GM21367 (cell line): ENCODE measurements at regions not wholly inside any gene's neighbourhood (a gene's known extent, or its start where the extent isn't known, plus 50 kb on each side); places are given as distances from the start of the nearest gene placed in this dataset.

Experiments used
- ATAC-seq: cut with Tn5 transposase; IDR thresholded peaks from one replicate; pipeline ENCODE4 v1.9.1; 2021; ENCODE audit not compliant: unreplicated experiment

- ATAC-seq = no peak
These were observed 354.8 kb downstream of the ETS1 start for GRCh38 chr11:128232588-128232987.

DNA sequence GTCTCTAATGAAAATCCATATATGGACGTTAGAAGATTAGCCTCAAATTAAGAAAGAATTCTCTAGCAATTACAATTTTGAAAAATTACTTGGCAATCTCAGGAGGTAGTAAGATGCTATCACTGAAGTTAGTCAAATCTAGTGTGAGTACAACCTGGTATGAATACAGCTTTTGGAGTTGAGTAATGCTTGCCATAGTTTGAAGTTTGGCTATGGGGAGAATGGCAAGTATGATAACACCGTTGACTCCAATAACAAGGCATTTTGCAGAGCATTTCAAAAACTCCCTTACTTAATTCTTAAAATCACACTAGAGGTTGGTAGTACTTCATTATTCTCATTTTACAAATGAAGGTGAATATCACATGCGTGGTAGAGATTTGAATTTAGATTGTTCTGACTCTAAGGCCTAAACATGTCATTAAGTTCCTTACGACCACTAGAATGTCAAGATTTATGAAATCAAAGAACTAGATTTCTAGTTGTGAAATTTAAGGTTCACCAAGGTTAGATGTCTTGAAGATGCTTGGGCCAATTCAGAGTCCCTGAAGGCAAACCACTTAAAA lies 355.4 kb downstream of the ETS1 start:
- no peak for ATAC-seq

GRCh38 chr11:128227466-128227865 lies 359.9 kb downstream of the ETS1 start:
- ATAC-seq = no peak

DNA sequence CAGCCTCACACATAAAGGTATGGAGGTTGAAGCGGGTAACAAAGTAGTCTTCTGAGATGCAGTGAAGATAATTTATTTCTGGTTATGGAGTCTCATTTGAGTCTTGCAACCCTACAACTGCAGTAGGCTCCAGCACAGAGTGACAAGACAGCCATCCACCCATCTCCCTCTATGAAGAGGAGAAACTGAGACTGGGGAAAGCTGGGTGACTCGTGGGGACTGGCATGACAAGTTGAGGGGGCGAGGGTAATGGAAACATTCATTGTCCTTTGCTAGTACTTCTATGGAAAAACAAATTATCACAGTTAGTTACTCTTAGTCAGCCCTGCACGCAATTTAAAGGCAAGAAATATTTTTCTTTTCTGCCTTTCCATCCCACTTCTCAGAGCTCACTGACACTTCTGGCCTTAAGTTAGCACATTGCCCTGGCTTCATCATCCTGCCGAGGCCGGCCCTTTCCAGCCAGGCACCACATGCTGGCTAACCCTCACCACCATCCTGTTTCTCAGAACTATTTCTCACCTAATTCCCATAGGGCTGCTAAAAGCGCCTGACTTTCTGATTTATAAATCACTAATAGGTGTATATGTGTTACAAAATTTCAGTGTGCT lies 361.1 kb downstream of the ETS1 start:
- ATAC-seq = no peak

- no peak for ATAC-seq
These were observed 365.0 kb downstream of the ETS1 start for GRCh38 chr11:128222245-128222884.

GRCh38 chr11:128219731-128220120 lies 367.6 kb downstream of the ETS1 start:
- ATAC-seq = no peak

GRCh38 chr11:128216198-128216597 lies 371.2 kb downstream of the ETS1 start:
- no peak for ATAC-seq

GRCh38 chr11:128215238-128215882 lies 372.0 kb downstream of the ETS1 start:
- ATAC-seq = no peak

DNA sequence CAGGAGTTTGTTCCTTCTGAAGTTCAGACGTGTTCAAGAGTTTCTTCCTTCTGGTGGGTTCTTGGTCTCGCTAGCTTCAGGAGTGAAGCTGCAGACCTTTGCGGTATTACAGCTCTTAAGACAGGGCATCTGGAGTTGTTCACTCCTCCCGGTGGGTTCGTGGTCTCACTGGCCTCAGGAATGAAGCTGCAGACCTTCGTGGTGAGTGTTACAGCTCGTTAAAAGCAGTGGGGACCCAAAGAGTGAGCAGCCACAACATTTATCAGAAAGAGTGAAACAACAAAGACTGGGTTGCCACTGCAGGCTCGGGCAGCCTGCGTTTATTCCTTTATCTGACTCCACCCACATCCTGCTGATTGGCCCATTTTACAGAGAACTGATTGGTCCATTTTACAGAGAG lies 373.1 kb downstream of the ETS1 start:
- no peak for ATAC-seq

GRCh38 chr11:128213461-128213860 lies 373.9 kb downstream of the ETS1 start:
- no peak for ATAC-seq

- no peak for ATAC-seq
These were observed 375.0 kb downstream of the ETS1 start for GRCh38 chr11:128212324-128212723.

GRCh38 chr11:128210148-128210940 lies 377.0 kb downstream of the ETS1 start:
- ATAC-seq = no peak

GRCh38 chr11:128209138-128209435 lies 378.3 kb downstream of the ETS1 start:
- no peak for ATAC-seq

DNA sequence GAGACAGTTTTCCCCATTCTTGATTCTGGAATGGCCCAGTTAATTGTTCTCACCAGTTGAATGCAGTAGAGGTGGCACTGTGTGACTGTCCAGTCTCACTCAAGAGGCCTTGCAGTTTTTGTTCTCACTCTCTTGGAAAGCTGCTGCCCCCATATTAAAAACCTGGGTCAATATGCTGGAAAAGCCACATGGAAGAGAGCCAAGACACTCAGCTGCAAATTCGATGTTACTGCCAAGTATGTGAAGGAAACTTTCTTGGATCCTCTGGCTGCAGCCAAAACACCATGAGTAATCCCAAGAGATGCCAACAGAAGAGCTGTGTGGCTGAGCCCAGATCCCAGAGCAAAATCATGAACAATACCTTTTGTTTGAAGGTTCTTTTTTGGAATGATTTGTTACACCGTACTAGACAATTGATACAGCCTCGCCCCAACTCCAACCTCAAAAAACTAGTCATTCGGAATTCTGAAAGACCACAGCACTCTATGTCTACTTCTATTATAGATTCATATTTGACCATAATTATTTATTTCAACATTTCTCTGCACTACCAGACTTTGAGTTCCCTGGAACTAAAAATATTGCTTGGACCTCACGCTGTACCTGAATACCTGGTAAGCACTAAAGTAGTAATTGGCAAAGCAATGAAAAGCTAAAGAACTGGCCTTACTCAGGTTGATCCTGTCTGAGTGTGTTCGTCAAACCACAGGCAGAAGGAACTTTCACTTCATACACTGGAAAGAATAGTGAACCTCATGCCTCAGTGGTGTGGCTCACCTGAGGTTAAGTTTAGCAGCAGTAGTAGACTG lies 378.8 kb downstream of the ETS1 start:
- no peak for ATAC-seq

DNA sequence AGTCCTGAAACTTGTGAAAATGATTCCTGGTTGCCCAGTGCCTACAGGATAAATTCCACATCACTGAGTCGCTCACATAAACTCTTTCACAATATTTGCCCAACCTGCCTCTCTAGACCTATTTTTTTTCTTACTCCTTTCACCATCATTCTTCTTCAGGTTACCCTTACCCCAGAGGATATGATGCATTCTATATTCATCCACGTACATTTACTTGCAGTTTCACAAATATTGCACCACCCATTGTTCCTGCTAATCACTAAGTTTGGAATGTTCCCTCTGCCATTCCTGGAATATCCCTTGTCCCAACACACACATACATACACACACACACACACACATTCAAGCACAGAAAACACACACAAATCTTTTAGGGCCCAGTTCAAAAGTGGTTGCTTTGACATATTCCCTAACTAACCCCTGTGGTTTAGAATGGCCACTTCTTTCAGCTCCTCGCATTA lies 379.5 kb downstream of the ETS1 start:
- no peak for ATAC-seq

- no peak for ATAC-seq
These were observed 380.9 kb downstream of the ETS1 start for GRCh38 chr11:128206461-128206860.

DNA sequence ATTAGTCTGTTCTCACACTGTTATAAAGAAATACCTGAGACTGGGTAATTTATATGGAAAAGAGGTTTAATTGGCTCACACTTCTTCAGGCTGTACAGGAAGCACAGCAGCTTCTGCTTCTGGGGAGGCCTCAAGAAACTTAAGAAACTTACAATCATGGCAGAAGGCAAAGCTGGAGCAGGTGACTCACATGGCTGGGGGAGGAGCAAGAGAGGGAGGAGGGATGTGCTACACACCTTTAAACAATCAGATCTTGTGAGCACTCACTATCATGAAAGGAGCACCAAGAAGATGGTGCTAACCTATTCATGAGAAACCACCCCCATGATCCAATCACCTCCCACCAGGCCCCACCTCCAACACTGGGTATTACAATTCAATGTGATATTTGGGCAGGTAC lies 381.6 kb downstream of the ETS1 start:
- ATAC-seq = no peak

DNA sequence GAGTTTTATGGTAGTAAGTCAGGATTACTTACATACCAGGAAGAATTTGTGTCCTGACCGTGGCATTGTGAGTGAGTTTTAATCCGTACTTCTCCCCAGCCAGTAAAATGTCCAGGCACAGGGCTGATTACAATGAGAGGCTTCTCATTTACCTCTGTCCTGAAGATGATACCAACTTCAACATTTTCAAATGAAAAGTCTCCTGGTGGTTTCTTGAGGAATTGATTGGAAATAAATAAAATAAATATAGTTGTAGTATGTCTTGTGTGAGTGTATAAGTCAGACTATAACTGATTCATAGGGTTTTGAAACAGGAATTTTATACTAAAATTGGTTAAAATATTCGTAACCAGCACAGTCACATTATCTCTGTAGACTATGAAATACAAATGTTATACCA lies 382.5 kb downstream of the ETS1 start:
- ATAC-seq = no peak

GRCh38 chr11:128201801-128202200 lies 385.6 kb downstream of the ETS1 start:
- ATAC-seq = no peak

DNA sequence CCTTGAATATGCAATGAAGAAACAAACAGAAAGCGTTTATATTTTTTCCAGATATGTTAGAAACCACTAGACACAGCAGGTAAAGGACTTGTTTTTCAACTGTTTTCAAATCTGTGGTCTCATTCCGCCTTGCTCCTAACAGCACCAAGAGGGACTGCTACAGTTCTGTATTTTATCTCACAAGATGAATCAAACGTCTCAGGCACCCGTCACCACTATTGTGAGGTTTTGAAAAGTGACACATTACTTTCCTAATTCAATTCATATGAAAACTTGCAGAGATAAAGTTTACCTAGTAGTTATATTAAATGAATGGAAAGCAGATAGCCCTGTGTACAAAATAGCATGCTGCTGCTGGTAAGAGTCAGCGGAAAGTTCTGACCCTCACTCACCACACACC lies 386.3 kb downstream of the ETS1 start:
- no peak for ATAC-seq

GRCh38 chr11:128200467-128200866 lies 386.9 kb downstream of the ETS1 start:
- no peak for ATAC-seq
